DMS79 treated with DMSO at 0.1 percent for 48 hours (cell line): ENCODE measurements at regions not wholly inside any gene's neighbourhood (a gene's known extent, or its start where the extent isn't known, plus 50 kb on each side); places are given as distances from the start of the nearest gene placed in this dataset.
"Not testable (repeated sequence)": the region's sequence is repeated elsewhere in the genome, so short reads cannot be mapped to it uniquely, and the experiment has no call there.

Experiments
- DNase-seq: peaks from one replicate; lab custom pipeline; 2025; lab: John Stamatoyannopoulos, UW

- DNase-seq: peak; percentile 38
Observed at GRCh38 chr9:90226839-90227338, 415.7 kb downstream of the DIRAS2 start.

DNA sequence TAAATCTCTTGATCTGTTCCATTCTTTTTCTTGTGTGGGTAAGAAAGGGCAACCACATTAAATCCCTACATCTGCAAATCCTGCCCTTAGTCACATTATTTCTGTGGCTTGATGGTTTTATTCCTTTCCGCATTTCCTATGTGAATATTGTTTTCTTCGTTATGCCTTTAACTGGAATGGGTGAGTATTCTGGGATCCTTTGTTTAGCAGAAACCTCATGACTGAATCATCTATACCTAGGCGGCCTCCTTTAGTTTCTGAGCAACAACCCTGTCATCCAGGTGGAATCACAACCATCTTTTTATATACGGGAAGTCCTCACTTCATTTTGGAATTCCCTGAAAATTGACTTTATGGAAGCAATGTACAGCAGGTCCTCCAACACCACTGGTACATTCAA lies 409.5 kb downstream of the DIRAS2 start:
- DNase-seq: not testable (repeated sequence)

DNA sequence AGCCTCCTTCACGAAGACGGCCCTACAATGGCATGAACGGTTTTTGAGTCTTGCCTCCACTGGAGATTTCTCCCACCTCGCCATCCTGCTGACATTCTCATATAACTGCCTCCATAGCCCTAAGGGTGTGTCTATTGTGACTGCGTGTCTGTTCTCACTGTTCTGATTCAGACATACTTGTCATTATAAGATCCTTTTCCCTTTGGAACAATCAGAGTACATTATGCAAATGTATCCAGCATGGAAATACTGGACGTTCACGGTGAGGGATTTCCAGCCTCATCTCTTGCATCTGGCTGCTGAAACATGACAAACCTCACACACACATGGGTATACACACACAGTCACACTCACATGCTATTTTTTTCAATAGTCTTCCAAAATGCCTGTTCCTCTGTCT lies 402.1 kb downstream of the DIRAS2 start:
- DNase-seq: no peak

- no peak for DNase-seq
Observed at GRCh38 chr9:90245661-90246060, 397.0 kb downstream of the DIRAS2 start.

DNA sequence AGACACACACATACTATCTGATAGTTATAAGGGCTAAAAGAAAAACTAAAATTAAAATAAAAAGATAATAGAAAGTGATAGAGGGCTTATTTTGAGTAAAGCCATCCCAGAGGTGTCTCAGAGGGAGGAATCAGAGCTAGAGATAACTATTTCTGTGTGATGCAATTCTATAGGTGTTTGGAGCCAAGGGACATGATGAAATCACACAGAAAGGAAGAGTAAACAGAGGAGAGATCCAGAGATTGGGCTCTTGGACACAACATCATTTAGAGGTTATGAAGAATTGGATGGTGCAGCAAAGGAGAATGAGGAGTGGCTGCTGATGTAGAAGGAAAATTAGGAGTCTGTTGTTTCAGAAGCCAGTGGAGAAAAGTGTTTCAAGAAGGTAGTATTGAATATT lies 393.5 kb downstream of the DIRAS2 start:
- no peak for DNase-seq

GRCh38 chr9:90251316-90251715 lies 391.3 kb downstream of the DIRAS2 start:
- DNase-seq: no peak

DNA sequence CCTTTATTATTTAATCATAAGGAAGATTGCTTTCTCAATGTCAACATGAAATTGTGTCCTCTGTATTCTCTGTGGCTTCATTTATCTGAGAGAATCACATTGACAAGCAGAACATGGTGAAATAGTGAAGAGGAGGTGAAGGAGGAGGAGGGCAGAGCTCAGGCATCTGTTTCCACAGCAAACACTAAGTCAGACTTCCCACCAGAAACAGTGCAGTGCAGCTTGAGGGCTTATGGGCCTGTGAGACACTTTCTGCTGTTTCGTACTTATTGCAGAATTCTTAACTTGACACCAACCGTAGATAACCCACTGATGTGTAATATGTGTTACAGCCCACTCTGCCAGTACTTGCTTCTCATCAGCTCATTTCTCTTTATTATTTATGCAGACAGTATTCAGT lies 386.3 kb downstream of the DIRAS2 start:
- DNase-seq: no peak

DNA sequence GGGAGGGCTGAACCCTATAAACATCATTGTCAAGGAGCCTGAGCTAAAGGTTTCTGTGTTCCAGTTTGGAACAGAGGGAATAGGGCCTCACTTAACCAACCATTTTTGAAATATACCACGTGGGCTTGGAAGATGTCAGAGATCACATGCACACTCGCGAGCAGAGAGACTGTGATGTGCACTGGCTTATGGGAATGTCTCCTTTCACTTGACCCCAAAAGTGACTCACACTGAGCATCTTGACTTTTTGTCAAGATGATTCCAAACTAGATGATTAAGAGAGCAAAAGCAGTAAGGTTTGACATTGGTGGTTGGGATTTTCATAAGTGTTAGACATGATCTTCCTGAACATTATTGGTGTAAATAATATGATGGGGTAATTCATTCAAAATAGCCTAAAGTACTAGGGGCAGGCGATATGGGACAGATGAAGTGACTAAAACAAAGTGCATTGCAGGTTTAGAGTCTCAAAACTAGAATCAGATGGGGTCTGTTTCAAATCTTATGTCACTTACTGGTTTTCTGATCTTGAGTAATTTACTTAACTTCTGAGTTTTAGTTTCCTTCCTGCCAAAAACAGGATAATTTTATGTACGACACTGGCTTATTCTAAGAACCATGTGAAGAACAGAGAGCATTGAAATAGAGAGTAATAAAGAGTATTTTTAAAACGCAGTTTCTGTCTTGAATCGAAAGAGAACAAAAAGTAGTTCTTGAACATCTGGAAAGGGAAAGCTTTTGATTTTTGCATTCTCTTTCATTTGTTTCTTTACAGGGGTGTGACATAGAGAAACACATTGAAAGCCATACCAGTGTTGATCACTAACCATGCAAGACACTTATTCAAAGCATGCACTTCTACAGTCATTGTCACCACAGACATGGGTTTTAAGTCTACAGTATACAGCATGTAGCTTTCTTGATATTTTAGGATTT lies 383.0 kb downstream of the DIRAS2 start:
- DNase-seq: no peak

GRCh38 chr9:90261698-90262097 lies 380.9 kb downstream of the DIRAS2 start:
- no peak for DNase-seq

- no peak for DNase-seq
Observed at GRCh38 chr9:90268613-90269012, 374.0 kb downstream of the DIRAS2 start.

DNA sequence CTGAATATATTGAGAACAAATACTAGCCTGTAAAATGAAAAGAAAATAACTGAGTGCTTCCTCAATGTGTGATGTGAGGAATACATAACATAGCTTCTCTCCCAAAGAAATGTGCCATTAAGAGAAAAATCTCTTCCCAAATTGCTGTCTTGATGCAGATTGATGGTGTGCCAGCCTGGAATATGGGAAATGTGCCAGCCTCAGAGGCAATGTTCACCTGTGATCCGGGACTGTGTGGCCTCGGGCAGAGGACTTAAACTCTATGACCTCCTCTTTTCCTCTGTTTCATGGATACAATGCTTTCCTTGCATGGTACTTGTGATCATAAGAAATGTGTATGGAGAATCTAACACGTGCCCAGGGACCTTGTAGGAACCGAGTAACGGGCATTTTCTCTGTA lies 370.9 kb downstream of the DIRAS2 start:
- DNase-seq: no peak

DNA sequence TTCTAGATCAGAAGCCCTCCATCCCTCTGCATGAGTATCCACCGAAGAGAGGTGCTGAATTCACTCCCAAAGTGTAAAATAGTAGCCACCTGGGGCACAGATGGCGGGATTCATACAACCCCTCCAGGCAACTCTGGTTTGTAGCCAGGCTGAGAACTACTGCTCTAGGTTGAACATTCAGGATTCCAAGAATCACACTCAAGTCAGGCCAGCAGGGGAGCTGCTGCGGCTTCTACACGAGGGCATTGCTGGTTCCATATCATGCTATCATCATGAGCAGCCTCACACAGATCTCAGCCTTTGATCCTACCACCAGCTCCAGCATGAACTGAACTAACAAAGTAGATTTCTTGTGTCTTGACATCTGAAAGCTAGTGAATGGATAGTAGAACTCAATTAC lies 367.9 kb downstream of the DIRAS2 start:
- DNase-seq: no peak

DNA sequence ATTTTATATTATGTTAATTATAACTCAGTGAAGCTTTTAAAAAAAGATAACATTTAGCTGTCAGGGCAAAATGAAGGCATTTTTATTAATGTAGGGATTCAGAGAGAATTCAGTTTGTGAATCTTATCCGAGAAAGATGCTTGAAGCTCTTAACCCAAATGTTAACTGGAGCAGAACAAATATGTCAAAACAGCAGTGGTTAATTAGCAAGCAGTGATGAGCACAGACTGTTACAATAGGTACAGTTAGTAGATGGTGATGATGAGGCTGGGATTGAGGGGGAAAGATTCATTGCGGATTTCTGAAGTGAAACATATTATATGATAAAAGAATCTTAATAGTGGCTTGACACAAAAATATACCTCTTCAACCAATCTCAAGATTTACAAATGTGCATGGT lies 356.7 kb downstream of the DIRAS2 start:
- DNase-seq: no peak

DNA sequence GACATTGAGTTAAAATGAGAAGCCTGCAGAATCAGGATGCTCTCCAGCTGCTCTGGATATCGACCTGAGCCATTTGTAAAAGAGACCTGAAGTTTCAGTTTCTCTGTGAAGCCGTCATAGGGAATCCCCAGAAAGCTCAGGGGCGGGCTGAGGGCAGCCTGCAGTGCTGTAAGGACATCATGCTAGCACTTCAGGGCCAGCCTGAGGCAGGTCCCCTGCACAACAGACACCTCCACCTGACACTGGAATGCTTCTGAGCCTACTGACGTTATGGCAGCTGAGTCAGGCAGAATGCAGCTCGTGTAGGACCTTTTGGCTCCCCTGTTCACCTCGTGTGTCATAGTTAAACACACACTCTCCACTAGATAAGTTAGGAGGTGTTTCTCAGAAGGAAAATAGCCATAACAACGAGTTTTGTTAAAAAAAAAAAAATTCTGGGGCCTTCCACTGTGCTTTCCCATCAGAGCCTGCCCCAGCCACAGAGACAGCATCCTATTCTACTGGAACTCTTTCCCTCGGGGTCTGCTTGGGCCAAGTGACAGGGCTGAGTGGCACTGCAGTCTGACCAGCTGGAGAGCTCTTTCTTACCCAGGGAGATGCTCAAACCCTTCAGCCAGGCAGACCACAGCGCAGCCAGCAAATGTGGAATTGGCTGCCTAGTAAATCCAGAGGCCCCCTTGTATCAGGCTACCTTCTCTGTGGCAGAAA lies 354.9 kb downstream of the DIRAS2 start:
- no peak for DNase-seq

GRCh38 chr9:90288275-90288639 lies 354.4 kb downstream of the DIRAS2 start:
- DNase-seq: no peak

GRCh38 chr9:90290716-90291485 lies 351.7 kb downstream of the DIRAS2 start:
- DNase-seq: no peak

GRCh38 chr9:90296539-90296938 lies 346.1 kb downstream of the DIRAS2 start:
- no peak for DNase-seq

- no peak for DNase-seq
Observed at GRCh38 chr9:90299968-90300367, 342.7 kb downstream of the DIRAS2 start.

DNA sequence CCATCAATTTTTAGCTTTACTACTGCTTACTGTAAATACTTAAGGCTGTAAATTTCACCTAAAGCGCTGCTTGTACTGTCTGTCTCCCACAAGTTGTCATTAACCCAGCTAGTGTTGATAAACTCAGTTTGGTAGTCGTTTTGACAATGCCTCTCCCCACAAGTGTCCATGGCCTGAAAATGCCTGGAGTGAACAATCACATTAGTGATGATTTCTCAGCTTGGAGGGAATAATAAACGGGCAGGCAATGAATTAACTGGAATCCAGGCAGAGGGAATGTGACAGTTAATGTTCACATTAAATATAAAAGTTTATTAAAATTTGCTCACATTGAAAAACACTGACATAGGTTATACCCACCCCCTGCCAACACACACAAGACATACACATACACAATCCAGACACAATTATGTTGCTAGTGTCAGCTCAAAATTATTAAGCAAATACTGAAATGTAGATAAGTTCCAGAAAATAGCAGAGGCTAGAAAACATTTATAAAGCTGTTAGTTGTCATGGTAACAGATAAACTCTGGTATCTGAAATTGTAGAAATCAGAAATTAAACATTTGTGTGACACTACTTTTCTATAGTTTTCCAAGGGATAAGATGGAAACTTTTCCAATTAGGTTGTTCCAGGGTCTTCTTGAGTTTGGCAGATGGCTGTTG lies 341.9 kb downstream of the DIRAS2 start:
- no peak for DNase-seq

DNA sequence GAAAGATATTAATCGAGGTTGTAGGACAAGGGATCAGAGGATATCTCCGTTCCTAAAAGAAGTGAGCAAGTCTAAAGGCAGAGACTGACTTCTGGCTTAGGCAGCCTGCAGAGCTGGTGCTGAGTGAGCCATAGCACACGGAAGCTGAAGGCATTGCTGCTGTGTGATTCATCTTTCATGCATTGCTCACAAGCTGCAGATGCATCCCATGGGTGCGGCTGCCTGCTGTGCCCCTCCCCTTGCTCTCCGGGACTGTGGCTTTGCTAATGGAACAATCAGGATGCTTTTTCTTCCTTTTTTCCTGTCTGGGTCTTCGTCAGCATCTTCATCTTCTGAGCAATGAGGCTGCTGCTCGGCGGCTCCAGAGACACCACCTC lies 341.4 kb downstream of the DIRAS2 start:
- no peak for DNase-seq

DNA sequence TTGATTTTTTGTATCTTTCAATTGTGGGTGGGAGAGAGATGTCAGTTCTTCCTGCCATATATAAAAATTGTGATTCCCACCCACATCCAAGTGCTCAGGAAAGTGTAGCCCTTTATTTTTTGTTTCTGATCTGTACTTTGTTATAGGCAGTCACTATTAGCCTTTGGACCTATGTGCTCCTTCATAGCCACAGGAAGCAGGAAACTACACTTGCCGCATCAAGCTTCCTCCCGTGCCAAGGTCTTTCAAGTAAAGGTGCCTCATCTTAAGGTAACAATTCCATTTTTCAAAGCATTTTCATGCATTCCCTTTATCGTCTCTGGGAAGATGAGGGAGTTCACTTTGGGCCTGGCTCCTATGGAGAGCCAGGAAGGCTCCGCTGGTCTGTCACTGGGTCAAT lies 339.0 kb downstream of the DIRAS2 start:
- no peak for DNase-seq

GRCh38 chr9:90306158-90306557 lies 336.5 kb downstream of the DIRAS2 start:
- no peak for DNase-seq
